ENCODE measurements at regions not wholly inside any gene's neighbourhood (a gene's known extent, or its start where the extent isn't known, plus 50 kb on each side); places are given as distances from the start of the nearest gene placed in this dataset.

GRCh38 chr5:26553079-26553478 is 485.3 kb downstream of the CDH9 start:
- TF ChIP-seq, protein P1, sequence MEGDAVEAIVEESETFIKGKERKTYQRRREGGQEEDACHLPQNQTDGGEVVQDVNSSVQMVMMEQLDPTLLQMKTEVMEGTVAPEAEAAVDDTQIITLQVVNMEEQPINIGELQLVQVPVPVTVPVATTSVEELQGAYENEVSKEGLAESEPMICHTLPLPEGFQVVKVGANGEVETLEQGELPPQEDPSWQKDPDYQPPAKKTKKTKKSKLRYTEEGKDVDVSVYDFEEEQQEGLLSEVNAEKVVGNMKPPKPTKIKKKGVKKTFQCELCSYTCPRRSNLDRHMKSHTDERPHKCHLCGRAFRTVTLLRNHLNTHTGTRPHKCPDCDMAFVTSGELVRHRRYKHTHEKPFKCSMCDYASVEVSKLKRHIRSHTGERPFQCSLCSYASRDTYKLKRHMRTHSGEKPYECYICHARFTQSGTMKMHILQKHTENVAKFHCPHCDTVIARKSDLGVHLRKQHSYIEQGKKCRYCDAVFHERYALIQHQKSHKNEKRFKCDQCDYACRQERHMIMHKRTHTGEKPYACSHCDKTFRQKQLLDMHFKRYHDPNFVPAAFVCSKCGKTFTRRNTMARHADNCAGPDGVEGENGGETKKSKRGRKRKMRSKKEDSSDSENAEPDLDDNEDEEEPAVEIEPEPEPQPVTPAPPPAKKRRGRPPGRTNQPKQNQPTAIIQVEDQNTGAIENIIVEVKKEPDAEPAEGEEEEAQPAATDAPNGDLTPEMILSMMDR (IDR thresholded peaks at IDR 0.05): no peak
- no peak for TF ChIP-seq EZH2 (IDR thresholded peaks at IDR 0.05; ENCODE audit: borderline replicate concordance, insufficient read depth, low read depth, low read length, poor library complexity, severe bottlenecking)

Data from B cell (primary cell).